OCI-LY1 (cell line): ENCODE measurements at regions not wholly inside any gene's neighbourhood (a gene's known extent, or its start where the extent isn't known, plus 50 kb on each side); places are given as distances from the start of the nearest gene placed in this dataset.
"Not testable (repeated sequence)": the region's sequence is repeated elsewhere in the genome, so short reads cannot be mapped to it uniquely, and the experiment has no call there.

Experiments used
- H2AFZ ChIP-seq: fragments of 200-600 bp; sonication (generic), shearing (Covaris generic); 2 replicates; pipeline ENCODE4 v1.6.0; 2014; ENCODE audit warnings: antibody characterized with exemption, mild to moderate bottlenecking, low read length
- H3F3A ChIP-seq: fragments of 200-600 bp; sonication (generic), shearing (Covaris generic); 2 replicates; pipeline ENCODE4 v1.6.0; 2014; ENCODE audit warnings: mild to moderate bottlenecking, antibody characterized with exemption, low read length, moderate library complexity; ENCODE audit not compliant: insufficient read depth
- H3K27ac ChIP-seq: fragments of 200-600 bp; sonication (generic); 2 replicates; pipeline ENCODE4 v1.5.1; 2014; ENCODE audit warnings: low read length, mixed run types, mild to moderate bottlenecking, low read depth; ENCODE audit not compliant: poor library complexity, severe bottlenecking
- H3K27me3 ChIP-seq: fragments of 200-600 bp; sonication (generic); 2 replicates; pipeline ENCODE4 v1.6.0; 2014; ENCODE audit warnings: antibody characterized with exemption, mild to moderate bottlenecking, low read length, moderate library complexity; ENCODE audit not compliant: insufficient read depth
- H3K36me3 ChIP-seq: fragments of 200-600 bp; sonication (generic); 2 replicates; pipeline ENCODE4 v1.6.1; 2014; ENCODE audit warnings: mild to moderate bottlenecking, antibody characterized with exemption, low read length, moderate library complexity, mixed read lengths; ENCODE audit not compliant: insufficient read depth
- H3K4me1 ChIP-seq: fragments of 200-600 bp; sonication (generic); 2 replicates; pipeline ENCODE4 v1.5.1; 2014; ENCODE audit warnings: mild to moderate bottlenecking, low read length, moderate library complexity; ENCODE audit not compliant: insufficient read depth, severe bottlenecking
- H3K4me2 ChIP-seq: fragments of 200-600 bp; sonication (generic), shearing (Covaris generic); 2 replicates; pipeline ENCODE4 v1.6.1; 2014; ENCODE audit warnings: low read length
- H3K4me3 ChIP-seq: fragments of 200-600 bp; sonication (generic); 2 replicates; pipeline ENCODE4 v1.5.1; 2014; ENCODE audit warnings: low read length, low read depth, mild to moderate bottlenecking, mixed read lengths; ENCODE audit not compliant: poor library complexity, severe bottlenecking
- H3K79me2 ChIP-seq: fragments of 200-600 bp; shearing (Covaris generic); 2 replicates; pipeline ENCODE4 v1.6.1; 2016; ENCODE audit warnings: mixed run types, low read length, mixed read lengths; ENCODE audit not compliant: insufficient read depth
- H3K9ac ChIP-seq: fragments of 200-600 bp; sonication (generic), shearing (Covaris generic); 2 replicates; pipeline ENCODE4 v1.6.1; 2014; ENCODE audit warnings: mild to moderate bottlenecking, low read length, mixed read lengths
- H3K9me2 ChIP-seq: fragments of 200-600 bp; sonication (generic), shearing (Covaris generic); 2 replicates; pipeline ENCODE4 v1.6.1; 2014; ENCODE audit warnings: low read depth, mild to moderate bottlenecking, low read length, mixed read lengths
- H3K9me3 ChIP-seq: fragments of 200-600 bp; shearing (Covaris generic); 2 replicates; pipeline ENCODE4 v1.6.1; 2014; ENCODE audit warnings: low read length, mixed read lengths
- H4K20me1 ChIP-seq: fragments of 200-600 bp; sonication (generic), shearing (Covaris generic); 2 replicates; pipeline ENCODE4 v1.6.0; 2016; ENCODE audit warnings: mild to moderate bottlenecking, low read length; ENCODE audit not compliant: insufficient read depth
- CTCF ChIP-seq: fragments of 200-600 bp; sonication (generic), shearing (Covaris generic); IDR thresholded peaks from 2 replicates; pipeline ENCODE4 v1.5.1; 2017; ENCODE audit warnings: mild to moderate bottlenecking, antibody characterized with exemption, low read length, moderate library complexity, mixed read lengths
- EZH2 ChIP-seq: fragments of 200-600 bp; sonication (generic), shearing (Covaris generic); IDR thresholded peaks from 2 replicates; pipeline ENCODE4 v1.8.0; 2017; ENCODE audit warnings: borderline replicate concordance, mixed run types, mild to moderate bottlenecking, antibody characterized with exemption, low read length, moderate library complexity, mixed read lengths

GRCh38 chr4:161280929-161281328 lies 882.9 kb downstream of the FSTL5 start:
- H2AFZ ChIP-seq, result no peak overlapping the region
- no peaks in the 10 kb centered on the region for H3F3A ChIP-seq
- no peaks in the 10 kb centered on the region for H3K79me2 ChIP-seq
- H4K20me1 ChIP-seq, result no peaks in the 10 kb centered on the region
- H3K9me2 ChIP-seq, result no peaks in the 10 kb centered on the region
- no peak overlapping the region for H3K4me3 ChIP-seq
- no peaks in the 10 kb centered on the region for H3K36me3 ChIP-seq
- no peak overlapping the region for H3K9ac ChIP-seq
- no peaks in the 10 kb centered on the region for H3K9me3 ChIP-seq
- no peak overlapping the region for H3K4me2 ChIP-seq
- H3K4me1 ChIP-seq, result no peaks in the 10 kb centered on the region
- no peak overlapping the region for H3K27ac ChIP-seq
- TF ChIP-seq EZH2 (no peak), CTCF (no peak)
- H3K27me3 ChIP-seq, result no peaks in the 10 kb centered on the region

- Histone ChIP-seq H2AFZ (no peak overlapping the region), H3K4me1 (no peaks in the 10 kb centered on the region), H3K36me3 (no peaks in the 10 kb centered on the region), H3K9me2 (no peaks in the 10 kb centered on the region), H4K20me1 (no peaks in the 10 kb centered on the region), H3K9ac (no peak overlapping the region), H3K79me2 (no peaks in the 10 kb centered on the region), H3K27me3 (no peaks in the 10 kb centered on the region), H3F3A (no peaks in the 10 kb centered on the region), H3K4me2 (no peak overlapping the region), H3K9me3 (no peaks in the 10 kb centered on the region), H3K4me3 (no peak overlapping the region), H3K27ac (no peak overlapping the region)
- TF ChIP-seq CTCF, result no peak
- TF ChIP-seq EZH2, result no peak
Observed at GRCh38 chr4:161279095-161279494, 884.7 kb downstream of the FSTL5 start.

GRCh38 chr4:161277150-161277787 lies 886.5 kb downstream of the FSTL5 start:
- H3K27me3 ChIP-seq, H3K9me3 ChIP-seq, H4K20me1 ChIP-seq, H3K36me3 ChIP-seq, H3F3A ChIP-seq, H3K4me2 ChIP-seq, H3K79me2 ChIP-seq, H3K4me3 ChIP-seq, H3K9ac ChIP-seq, H3K27ac ChIP-seq, H3K9me2 ChIP-seq, H3K4me1 ChIP-seq, H2AFZ ChIP-seq: not testable (repeated sequence)

GRCh38 chr4:161273607-161274006 lies 890.2 kb downstream of the FSTL5 start:
- Histone ChIP-seq H3K9ac (no peak overlapping the region), H3K79me2 (no peaks in the 10 kb centered on the region), H3K4me1 (no peaks in the 10 kb centered on the region), H3K27ac (no peak overlapping the region), H2AFZ (no peak overlapping the region), H3K36me3 (no peaks in the 10 kb centered on the region), H3K9me3 (no peaks in the 10 kb centered on the region), H3K4me3 (no peak overlapping the region), H3K9me2 (no peaks in the 10 kb centered on the region), H3F3A (no peaks in the 10 kb centered on the region), H3K4me2 (no peak overlapping the region), H3K27me3 (no peaks in the 10 kb centered on the region), H4K20me1 (no peaks in the 10 kb centered on the region)
- TF ChIP-seq EZH2 (no peak), CTCF (no peak)
